HCEC 1CT (cell line): ENCODE measurements at regions not wholly inside any gene's neighbourhood (a gene's known extent, or its start where the extent isn't known, plus 50 kb on each side); places are given as distances from the start of the nearest gene placed in this dataset.
A peak's percentile ranks its signal among the peaks of the same experiment; 100 is the strongest.

Source experiments
- DNase-seq: peaks from one replicate; pipeline ENCODE4 v3.0.0-alpha.2; 2017

- DNase-seq: no peak
Measured at GRCh38 chr9:16347886-16348285, 522.6 kb downstream of the BNC2 start.

DNA sequence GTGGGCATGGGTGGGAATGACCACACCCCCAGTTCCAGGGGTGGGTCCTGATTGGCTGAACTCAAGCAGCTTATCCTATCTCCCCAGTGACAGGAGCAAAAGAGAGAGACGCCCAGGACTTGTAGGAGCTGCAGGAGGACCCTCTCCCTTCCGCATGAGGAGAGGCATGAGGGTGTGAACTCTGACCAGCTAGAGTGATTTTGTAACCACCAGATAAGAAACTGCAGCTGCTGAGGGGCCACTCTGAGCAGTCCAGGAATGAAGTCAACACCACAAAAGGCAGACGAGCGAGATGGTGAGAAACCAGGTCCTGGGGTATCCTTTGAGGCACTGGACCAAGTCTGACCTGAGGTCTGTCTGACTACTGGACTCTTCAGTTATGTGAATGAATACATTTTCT, 521.9 kb downstream of the BNC2 start:
- no peak for DNase-seq

GRCh38 chr9:16352251-16352650, 518.2 kb downstream of the BNC2 start:
- no peak for DNase-seq

GRCh38 chr9:16352791-16353401, 517.6 kb downstream of the BNC2 start:
- DNase-seq: peak; percentile 89

DNA sequence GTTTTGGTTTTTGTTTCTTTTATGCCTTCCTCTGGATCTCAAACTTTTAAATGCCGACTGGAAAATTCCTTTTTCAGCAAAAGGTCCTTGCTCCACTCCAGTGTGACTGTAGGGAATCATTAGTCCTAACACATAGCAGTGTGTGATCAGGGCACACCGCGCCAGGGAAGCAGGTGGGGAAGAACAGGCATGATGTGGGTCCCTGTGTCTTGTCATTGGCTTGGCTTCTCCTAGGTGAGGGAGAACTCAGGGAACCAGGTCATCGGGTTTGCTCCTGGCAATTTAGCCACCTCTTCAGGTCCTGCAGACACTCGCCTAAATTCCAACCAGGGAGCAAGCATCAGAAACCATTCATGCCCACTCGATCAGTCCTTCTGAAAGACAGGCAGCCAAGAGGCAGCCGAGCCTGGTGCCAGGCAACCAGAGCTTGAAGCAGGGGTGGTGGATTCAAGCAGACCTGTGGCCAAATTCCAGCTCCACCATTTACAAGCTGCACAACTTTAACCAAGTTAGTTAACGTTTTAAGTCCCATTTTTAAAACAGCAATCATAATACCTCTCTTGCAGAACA, 514.2 kb downstream of the BNC2 start:
- DNase-seq: no peak

DNA sequence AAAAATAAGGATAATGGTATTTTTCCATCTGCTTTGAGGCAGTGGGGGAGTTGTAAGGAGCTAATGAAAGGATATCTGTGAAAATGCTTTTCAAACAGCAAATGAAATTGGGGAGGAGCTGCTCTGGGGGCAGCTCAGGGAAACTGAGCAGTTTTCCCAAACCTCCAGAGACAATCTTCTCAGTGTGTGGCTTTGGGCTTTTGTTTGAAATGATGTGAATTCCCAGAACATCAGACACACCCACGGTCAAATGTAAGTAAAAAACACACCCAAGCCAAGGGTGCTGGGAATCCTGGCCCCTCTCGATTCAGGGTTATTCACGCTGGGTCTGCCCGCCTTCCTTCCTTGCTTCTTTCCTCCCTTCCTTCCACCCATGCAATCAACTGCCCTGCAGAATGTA, 512.6 kb downstream of the BNC2 start:
- no peak for DNase-seq

DNA sequence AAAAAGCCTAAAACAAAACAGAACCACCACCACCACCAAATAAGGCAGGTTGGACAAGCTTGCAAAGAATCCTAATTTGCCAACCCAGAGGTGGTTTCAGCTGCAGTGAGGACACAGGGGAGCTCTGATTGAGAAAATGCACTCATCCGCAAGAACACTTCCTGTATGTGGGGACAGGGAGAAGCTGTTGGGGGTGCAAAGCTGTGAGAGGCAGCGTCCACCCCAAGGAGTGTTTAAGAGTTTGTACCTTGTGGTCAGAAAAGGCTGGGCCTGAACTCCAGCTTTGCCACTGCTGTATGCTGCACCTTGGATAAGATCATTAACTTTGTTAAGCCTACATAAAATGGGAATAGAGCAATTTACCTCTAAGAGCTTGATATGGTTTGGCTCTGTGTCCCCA, 511.7 kb downstream of the BNC2 start:
- DNase-seq: no peak
